ENCODE measurements at regions not wholly inside any gene's neighbourhood (a gene's known extent, or its start where the extent isn't known, plus 50 kb on each side); places are given as distances from the start of the nearest gene placed in this dataset.

- no peak for TF ChIP-seq CTCF (IDR thresholded peaks at IDR 0.05)
- ATAC-seq (no peak), DNase-seq (peak in 1 of 4 donors; percentile 60)
- Histone ChIP-seq H3K36me3 (no peaks in the 10 kb centered on the region), H3K4me3 (no peak overlapping the region), H3K4me1 (peaks cover 0 to 3% of the 10 kb centered on the region in 2 donors), H3K27me3 (peaks cover 0 to 9% of the 10 kb centered on the region in 2 donors), H3K27ac (no peak overlapping the region), H3K9me3 (no peaks in the 10 kb centered on the region)
- intact Hi-C loops (cut with DNase I), result no loop called here
Measured at GRCh38 chr7:155865830-155866525, 53.7 kb upstream of the SHH start.

- DNase-seq (no peak), ATAC-seq (no peak)
- intact Hi-C loops (cut with DNase I), result no loop called here
- Histone ChIP-seq H3K4me1 (peaks cover 3 to 4% of the 10 kb centered on the region in 2 donors), H3K27ac (no peak overlapping the region), H3K9me3 (no peaks in the 10 kb centered on the region), H3K36me3 (no peaks in the 10 kb centered on the region), H3K27me3 (peaks cover 0 to 9% of the 10 kb centered on the region in 2 donors), H3K4me3 (no peak overlapping the region)
- TF ChIP-seq CTCF (IDR thresholded peaks at IDR 0.05), result no peak
Measured at GRCh38 chr7:155864991-155865690, 52.9 kb upstream of the SHH start.

DNA sequence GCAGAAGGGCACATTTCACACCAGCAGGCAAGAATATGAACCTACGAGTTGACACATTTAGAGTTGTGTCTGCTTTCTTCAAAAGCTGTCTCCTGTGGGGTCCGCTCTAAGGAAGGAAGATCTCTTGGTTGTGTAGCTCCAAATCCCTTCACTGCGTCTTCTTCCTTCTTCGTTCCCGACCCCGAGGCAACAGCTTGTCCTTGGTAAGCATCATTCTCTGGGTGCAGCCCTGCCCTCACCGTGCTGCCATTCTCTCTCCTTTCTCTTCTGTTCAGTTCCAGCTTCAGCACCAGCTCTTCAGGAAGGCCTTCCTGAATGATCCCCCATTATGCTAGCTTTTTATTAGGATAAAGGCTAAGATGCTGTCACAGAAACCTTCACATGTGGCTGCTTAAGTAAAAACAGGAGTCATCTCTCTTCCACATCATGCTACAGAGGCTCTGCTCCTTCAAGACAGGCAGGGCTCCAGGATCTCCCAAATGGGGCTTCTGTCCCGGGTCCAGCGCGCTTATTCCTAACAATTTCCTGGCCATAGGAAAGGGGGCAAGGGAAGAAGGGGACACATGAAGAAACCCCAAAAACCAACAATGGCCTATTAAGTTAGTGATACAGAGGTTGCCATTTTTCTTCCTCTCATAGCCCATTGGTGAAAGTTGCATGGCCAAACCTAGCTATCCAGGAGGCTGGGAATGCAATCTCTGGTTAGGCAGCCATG, 52.2 kb upstream of the SHH start:
- Histone ChIP-seq H3K27me3 (peaks cover 0 to 9% of the 10 kb centered on the region in 2 donors), H3K27ac (no peak overlapping the region), H3K4me3 (no peak overlapping the region), H3K9me3 (no peaks in the 10 kb centered on the region), H3K36me3 (no peaks in the 10 kb centered on the region), H3K4me1 (peaks cover 3 to 4% of the 10 kb centered on the region in 2 donors)
- ATAC-seq (no peak), DNase-seq (no peak)
- TF ChIP-seq CTCF (IDR thresholded peaks at IDR 0.05), result no peak
- intact Hi-C loops (cut with DNase I), result no loop called here

DNA sequence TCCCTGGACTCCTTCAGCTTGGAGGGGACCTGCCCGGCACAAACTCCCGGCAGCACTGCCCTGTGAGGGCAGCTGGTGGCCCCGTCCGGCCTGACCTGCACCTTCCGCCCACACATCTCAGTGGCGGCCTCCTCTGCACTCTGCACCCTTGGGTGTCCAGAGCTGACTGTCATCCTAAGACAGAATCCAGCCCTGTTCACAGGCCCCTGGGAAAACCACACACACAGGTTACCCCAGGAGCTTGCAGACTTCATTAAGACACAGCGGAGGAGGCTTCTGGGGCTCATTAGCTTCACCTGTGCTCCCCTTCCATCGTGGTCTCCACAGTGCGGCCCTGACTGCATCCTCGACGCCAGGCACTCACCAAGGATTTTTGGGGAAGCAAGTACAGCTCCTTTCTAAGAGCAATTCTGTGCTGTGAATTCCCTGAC, 51.5 kb upstream of the SHH start:
- TF ChIP-seq CTCF (IDR thresholded peaks at IDR 0.05), result no peak
- intact Hi-C loops (cut with DNase I), result no loop called here
- DNase-seq, result peak in 1 of 4 donors; percentile 60

More for the DNA sequence above, 51.5 kb upstream of the SHH start:
- H3K27ac ChIP-seq, result no peak overlapping the region
- H3K9me3 ChIP-seq, result no peaks in the 10 kb centered on the region
- H3K4me1 ChIP-seq, result peaks cover 3 to 4% of the 10 kb centered on the region in 2 donors
- peaks cover 0 to 9% of the 10 kb centered on the region in 2 donors for H3K27me3 ChIP-seq
- no peak overlapping the region for H3K4me3 ChIP-seq
- ATAC-seq, result no peak
- H3K36me3 ChIP-seq, result no peaks in the 10 kb centered on the region

Data from left lung (tissue), 4 donors.